Mucosa of stomach (tissue), 1 donor: ENCODE measurements at regions not wholly inside any gene's neighbourhood (a gene's known extent, or its start where the extent isn't known, plus 50 kb on each side); places are given as distances from the start of the nearest gene placed in this dataset.

Experiments used
- H3K27me3 ChIP-seq: one replicate; pipeline ENCODE4 v1.7.0; 2013; ENCODE audit warnings: mild to moderate bottlenecking, low read length; ENCODE audit not compliant: control insufficient read depth, insufficient read depth
- H3K36me3 ChIP-seq: one replicate; pipeline ENCODE4 v1.7.0; 2013; ENCODE audit warnings: low read length; ENCODE audit not compliant: control insufficient read depth, insufficient read depth
- H3K4me1 ChIP-seq: one replicate; pipeline ENCODE4 v1.7.0; 2013; ENCODE audit warnings: mild to moderate bottlenecking, low read length; ENCODE audit not compliant: control insufficient read depth, insufficient read depth
- H3K4me3 ChIP-seq: one replicate; pipeline ENCODE4 v1.7.0; 2013; ENCODE audit warnings: low read length
- H3K9ac ChIP-seq: one replicate; pipeline ENCODE4 v1.7.0; 2013; ENCODE audit warnings: mild to moderate bottlenecking, low read length, moderate library complexity
- H3K9me3 ChIP-seq: one replicate; pipeline ENCODE4 v1.7.0; 2013; ENCODE audit warnings: mild to moderate bottlenecking, low read length, moderate library complexity; ENCODE audit not compliant: control insufficient read depth
- donor health status: Pancreatic carcinoma.

DNA sequence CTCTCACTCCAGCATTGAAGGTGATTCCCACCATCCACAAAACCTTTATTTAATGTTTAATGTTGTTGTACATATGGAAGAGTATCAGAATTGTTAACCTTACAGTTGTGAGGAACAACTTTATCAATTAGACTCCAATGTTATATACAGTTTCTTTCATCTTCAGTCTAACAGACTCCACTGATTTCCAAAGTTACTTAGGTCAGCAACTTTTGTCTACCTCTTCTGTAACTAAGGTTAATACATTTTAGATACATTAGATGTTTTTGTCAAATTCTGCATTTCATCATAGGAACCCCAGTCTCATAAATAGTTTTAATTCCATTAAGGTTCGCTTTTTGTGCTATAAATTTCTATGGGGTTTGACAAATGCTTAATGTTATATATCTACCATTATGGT lies 223.9 kb upstream of the POM121L12 start:
- Histone ChIP-seq H3K4me3 (no peak overlapping the region), H3K36me3 (no peaks in the 10 kb centered on the region), H3K9ac (no peak overlapping the region), H3K27me3 (no peaks in the 10 kb centered on the region), H3K9me3 (no peaks in the 10 kb centered on the region), H3K4me1 (no peaks in the 10 kb centered on the region)

DNA sequence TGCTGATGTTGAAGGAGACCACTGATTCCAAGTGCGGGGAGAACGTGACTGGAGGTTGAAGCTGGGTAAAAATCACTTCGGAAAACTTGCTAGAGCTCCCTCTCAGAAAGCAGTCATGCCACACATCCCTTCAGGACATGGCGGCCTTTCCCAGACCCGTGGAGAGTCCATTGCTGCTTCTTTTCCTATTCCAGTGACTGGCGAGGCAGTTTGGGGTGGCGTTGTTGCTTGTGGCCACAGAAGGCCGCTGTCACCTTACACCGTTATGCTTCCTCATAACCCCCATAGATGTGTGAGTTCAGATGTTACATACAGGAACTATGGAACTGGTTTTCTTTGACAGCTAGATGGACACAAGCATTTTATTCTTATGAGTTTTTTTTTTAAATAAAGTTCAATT lies 235.6 kb upstream of the POM121L12 start:
- no peaks in the 10 kb centered on the region for H3K9me3 ChIP-seq
- H3K4me1 ChIP-seq = no peaks in the 10 kb centered on the region
- no peaks in the 10 kb centered on the region for H3K27me3 ChIP-seq
- no peak overlapping the region for H3K9ac ChIP-seq
- no peaks in the 10 kb centered on the region for H3K36me3 ChIP-seq
- no peak overlapping the region for H3K4me3 ChIP-seq

DNA sequence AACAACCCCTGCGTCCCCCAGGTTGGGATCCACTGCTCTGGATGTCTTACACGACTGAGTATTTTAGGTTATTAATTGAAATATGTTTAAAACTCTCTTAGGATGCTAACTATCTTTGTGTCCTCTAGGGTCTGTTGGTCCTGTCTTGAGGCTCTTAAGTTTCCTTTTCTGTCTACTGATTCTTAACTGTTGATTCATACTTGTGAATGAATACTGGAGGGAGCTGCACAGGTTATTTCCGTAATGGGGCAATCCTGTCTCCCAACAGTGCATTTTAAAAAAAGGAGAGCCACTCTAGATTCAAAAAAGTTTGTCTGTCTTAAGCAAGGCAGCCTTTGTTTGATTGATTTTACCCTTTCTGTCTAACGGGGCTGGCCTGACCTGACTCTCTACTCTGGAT lies 237.6 kb upstream of the POM121L12 start:
- Histone ChIP-seq H3K4me1 (no peaks in the 10 kb centered on the region), H3K36me3 (no peaks in the 10 kb centered on the region), H3K27me3 (no peaks in the 10 kb centered on the region), H3K9me3 (no peaks in the 10 kb centered on the region), H3K9ac (no peak overlapping the region), H3K4me3 (no peak overlapping the region)

DNA sequence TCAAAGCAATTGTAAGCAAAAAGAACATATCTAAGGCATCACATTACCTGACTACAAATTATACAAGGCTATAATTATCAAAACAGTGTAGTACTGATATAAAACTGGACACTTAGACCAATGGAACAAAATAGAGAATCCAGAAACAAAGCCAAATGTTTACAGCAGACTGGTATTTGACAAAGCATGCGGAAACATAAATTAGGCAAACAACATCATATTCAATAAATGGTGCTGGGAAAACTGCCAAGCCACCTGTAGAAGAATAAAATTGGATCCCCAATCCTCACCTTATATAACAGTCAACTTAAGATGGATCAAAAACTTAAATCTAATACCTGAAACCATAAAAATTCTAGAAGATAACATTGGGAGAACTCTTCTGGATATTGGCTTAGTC lies 240.8 kb upstream of the POM121L12 start:
- Histone ChIP-seq H3K36me3 (no peaks in the 10 kb centered on the region), H3K4me3 (no peak overlapping the region), H3K9ac (no peak overlapping the region), H3K4me1 (no peaks in the 10 kb centered on the region), H3K9me3 (no peaks in the 10 kb centered on the region), H3K27me3 (no peaks in the 10 kb centered on the region)

DNA sequence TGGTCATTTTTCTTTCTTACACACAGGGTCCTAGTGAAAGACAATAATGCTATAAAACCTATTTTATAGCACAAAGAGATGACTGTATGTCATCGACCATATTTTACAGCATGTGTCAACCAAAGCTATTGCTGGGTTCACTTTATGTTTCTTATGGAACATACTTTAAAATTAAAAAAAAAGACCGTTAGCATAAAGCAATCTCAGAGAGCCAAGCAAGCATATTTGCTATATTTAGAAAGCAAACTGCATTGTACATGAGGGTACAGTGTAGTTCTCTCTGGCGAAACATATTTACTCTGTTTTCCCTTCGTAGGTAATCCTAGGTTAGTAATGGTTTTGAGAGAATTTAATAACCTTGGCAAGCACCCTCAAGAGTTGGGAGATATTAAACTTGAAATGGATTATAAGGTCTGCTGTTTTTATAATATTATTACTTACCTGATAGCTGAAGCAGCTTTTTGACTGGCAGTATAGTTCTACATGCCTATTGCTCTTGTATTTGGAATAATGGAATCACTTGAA lies 244.2 kb upstream of the POM121L12 start:
- no peak overlapping the region for H3K9ac ChIP-seq
- H3K4me3 ChIP-seq = no peak overlapping the region
- H3K36me3 ChIP-seq = no peaks in the 10 kb centered on the region
- no peaks in the 10 kb centered on the region for H3K27me3 ChIP-seq
- H3K4me1 ChIP-seq = no peaks in the 10 kb centered on the region
- no peaks in the 10 kb centered on the region for H3K9me3 ChIP-seq

DNA sequence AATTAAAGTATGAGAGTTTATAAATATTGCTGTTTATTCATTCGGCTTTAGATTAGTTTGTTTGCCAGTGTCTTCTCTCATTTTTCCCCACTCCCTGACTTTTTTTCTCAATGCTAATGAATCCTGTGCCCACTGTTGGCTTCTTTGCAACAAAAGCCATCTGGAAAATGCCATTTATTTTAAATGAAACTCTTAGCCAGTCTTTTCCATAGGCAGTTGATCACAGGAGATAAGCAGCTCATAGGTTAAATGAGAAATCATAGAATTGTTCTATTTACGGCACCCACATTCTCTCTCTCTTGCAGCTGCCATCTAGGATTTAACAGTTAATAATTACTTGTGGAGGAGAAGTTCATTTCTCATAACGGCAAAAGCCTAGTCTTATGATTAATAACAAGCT lies 249.3 kb upstream of the POM121L12 start:
- Histone ChIP-seq H3K4me1 (no peaks in the 10 kb centered on the region), H3K4me3 (no peak overlapping the region), H3K9ac (no peak overlapping the region), H3K36me3 (no peaks in the 10 kb centered on the region), H3K9me3 (no peaks in the 10 kb centered on the region), H3K27me3 (no peaks in the 10 kb centered on the region)

DNA sequence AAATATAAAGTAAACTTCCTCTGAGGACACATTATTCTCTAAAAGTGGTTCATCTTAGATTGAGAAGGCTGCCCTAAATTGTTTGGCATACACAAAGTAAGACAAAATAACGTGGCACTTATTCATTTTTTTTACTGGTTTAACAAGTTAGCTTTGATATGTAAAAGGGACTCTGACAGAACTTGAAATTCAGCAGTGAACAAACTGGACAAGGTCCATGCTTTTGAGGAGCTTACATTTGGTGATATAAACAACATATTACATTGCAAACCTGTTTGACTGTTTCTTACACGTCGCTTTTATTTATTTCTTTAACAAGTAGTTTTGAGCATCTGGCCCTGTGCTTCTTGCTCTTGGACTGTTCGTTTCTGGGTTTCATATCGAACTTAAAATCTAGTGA lies 253.1 kb upstream of the POM121L12 start:
- Histone ChIP-seq H3K4me1 (no peaks in the 10 kb centered on the region), H3K36me3 (no peaks in the 10 kb centered on the region)

DNA sequence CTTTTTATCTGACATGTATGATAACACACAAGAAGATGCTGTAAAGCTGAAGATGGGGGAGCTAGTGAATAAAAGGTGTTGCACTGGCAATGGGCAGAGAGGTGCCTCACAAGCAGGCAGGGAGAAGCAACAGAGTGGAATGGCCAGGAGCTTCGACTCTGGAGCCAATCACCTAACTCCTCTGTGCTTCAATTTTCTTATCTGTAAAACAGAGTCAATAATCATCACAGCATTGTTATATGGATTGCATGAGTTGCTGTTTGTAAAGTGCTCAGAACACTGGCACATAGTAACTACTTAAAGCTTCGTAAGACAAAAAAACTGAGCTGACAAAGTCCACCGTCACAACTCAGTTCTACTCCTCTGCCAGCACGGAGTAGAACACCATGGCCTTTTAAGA lies 254.2 kb upstream of the POM121L12 start:
- Histone ChIP-seq H3K4me3 (no peak overlapping the region), H3K27me3 (no peaks in the 10 kb centered on the region), H3K36me3 (no peaks in the 10 kb centered on the region), H3K4me1 (no peaks in the 10 kb centered on the region), H3K9me3 (no peaks in the 10 kb centered on the region), H3K9ac (no peak overlapping the region)

More for the DNA sequence above, 253.1 kb upstream of the POM121L12 start:
- Histone ChIP-seq H3K27me3 (no peaks in the 10 kb centered on the region), H3K4me3 (no peak overlapping the region), H3K9me3 (no peaks in the 10 kb centered on the region), H3K9ac (no peak overlapping the region)

DNA sequence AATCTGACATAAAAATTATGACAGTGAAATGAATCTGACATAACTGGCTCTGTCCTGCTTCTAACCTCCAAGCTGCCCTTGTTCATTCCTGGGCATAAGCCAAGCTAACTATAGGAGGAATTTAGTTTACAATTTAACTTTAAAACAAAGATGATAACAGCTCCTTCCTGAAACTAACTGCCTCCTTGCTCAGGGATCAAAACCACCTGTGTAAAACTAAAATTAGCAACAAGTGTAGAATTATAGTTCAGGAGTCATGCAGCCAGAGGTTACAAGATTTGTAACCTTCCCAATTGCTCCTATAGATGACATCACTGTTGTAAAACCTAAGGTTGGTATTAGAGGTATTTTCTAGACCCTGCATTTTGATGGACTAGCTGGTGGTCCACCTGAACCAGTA lies 256.4 kb upstream of the POM121L12 start:
- no peaks in the 10 kb centered on the region for H3K4me1 ChIP-seq
- H3K4me3 ChIP-seq = no peak overlapping the region
- H3K9me3 ChIP-seq = no peaks in the 10 kb centered on the region
- H3K36me3 ChIP-seq = no peaks in the 10 kb centered on the region
- no peak overlapping the region for H3K9ac ChIP-seq
- H3K27me3 ChIP-seq = no peaks in the 10 kb centered on the region

DNA sequence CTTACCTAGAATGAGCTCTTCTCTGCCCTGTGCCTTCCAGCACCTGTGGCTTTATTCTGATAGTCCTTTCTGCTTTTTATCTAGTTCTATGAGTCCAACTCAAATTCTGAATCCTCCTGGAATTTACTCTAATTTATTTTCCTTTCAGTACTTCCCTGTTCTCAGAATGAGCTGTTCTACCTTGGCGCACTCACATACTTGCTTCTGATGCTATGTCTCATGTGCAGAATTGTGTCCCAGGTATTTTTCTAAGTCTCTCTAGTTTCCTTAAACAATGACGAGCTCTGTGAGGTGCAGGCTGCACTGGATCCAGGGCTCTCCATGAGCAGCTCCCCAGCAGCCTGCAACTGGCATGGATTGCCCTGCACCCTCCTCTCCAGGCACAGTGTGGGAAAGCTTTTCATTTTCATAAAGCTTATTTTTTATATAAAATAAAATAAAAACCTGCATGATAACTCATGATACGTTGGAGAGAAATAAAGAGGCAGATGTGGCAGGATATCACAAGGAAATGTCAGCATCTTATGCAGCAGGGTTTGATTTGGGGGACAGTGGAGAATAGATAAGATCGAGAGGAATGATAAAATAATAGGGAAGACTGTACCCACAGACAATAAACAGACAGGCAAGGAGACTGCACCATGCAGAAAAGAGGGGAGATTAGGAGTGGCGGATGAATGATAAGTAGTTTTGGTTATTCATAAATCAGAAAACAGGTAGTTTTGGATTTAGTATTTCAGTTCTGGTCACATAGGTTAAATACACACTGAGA lies 258.2 kb upstream of the POM121L12 start:
- no peak overlapping the region for H3K9ac ChIP-seq
- no peaks in the 10 kb centered on the region for H3K36me3 ChIP-seq
- H3K27me3 ChIP-seq = no peaks in the 10 kb centered on the region
- H3K4me1 ChIP-seq = no peaks in the 10 kb centered on the region
- no peaks in the 10 kb centered on the region for H3K9me3 ChIP-seq
- no peak overlapping the region for H3K4me3 ChIP-seq

DNA sequence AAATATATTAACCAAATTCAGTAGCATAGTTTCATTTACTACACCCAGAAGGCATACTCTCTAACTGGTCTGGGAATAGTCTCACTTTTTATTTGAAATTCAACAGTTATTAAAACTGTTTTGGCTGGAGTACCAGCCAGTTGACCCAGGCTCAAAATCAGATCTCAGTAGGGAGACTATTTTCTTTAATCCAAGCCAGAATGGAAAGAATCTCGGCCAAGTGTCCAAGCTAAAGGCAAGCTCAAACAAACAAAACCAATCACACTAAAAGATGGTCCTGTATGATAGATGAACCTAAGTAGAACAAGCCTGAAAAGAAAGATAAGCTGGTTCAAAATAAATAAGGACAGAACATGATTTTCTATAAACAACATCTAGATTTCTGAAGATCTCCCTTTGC lies 259.6 kb upstream of the POM121L12 start:
- H3K9ac ChIP-seq = no peak overlapping the region
- H3K4me1 ChIP-seq = no peaks in the 10 kb centered on the region
- no peak overlapping the region for H3K4me3 ChIP-seq
- no peaks in the 10 kb centered on the region for H3K27me3 ChIP-seq
- no peaks in the 10 kb centered on the region for H3K9me3 ChIP-seq
- H3K36me3 ChIP-seq = no peaks in the 10 kb centered on the region

DNA sequence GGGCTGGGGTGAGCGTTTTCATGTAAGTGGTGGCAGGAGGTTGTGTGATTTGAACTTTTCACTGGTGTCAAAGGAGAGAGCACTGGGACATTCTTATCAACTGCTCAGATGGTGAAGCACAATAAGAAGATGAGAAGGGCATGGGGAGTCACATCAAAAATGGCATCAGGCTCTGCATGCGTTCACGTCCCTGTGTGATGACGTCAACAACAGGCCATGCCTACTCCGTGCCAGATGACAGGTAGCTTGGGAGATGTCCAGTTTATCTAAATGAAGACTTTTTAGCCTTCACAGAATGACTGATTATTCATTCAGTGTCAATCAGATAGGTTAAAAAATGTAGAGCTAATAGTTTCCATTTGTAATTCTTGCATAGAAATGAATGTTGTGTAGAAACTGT lies 264.3 kb upstream of the POM121L12 start:
- Histone ChIP-seq H3K4me1 (no peaks in the 10 kb centered on the region), H3K9me3 (no peaks in the 10 kb centered on the region), H3K36me3 (no peaks in the 10 kb centered on the region)

More for the DNA sequence above, 264.3 kb upstream of the POM121L12 start:
- no peak overlapping the region for H3K9ac ChIP-seq
- H3K27me3 ChIP-seq = no peaks in the 10 kb centered on the region
- H3K4me3 ChIP-seq = no peak overlapping the region
